Cardiac muscle cell (in vitro differentiated cells and primary cell): ENCODE measurements at regions not wholly inside any gene's neighbourhood (a gene's known extent, or its start where the extent isn't known, plus 50 kb on each side); places are given as distances from the start of the nearest gene placed in this dataset.

Experiments
- DNase-seq, 2 donors: peaks; one replicate each; pipeline versions ENCODE4 v3.0.0 to v3.0.0-alpha.2; 2010 to 2017; ENCODE audit warnings: low read depth in 1 of 2, low spot score in 1 of 2
- H3K27ac ChIP-seq: fragments of 200-600 bp; sonication (generic); 2 replicates; pipeline ENCODE4 v1.5.1; 2016
- H3K27me3 ChIP-seq: fragments of 200-600 bp; sonication (generic); 2 replicates; pipeline ENCODE4 v1.6.0; 2016; ENCODE audit warnings: control low read depth
- H3K36me3 ChIP-seq: fragments of 200-600 bp; sonication (generic); 2 replicates; pipeline ENCODE4 v1.5.1; 2016; ENCODE audit warnings: control low read depth
- H3K4me1 ChIP-seq: fragments of 200-600 bp; sonication (generic); 2 replicates; pipeline ENCODE4 v1.8.1; 2017; ENCODE audit warnings: low read depth, mild to moderate bottlenecking, mixed run types
- H3K4me3 ChIP-seq: fragments of 200-600 bp; sonication (generic); 2 replicates; pipeline ENCODE4 v1.5.1; 2016; ENCODE audit warnings: mild to moderate bottlenecking
- H3K9me3 ChIP-seq: fragments of 200-600 bp; sonication (generic); 2 replicates; pipeline ENCODE4 v1.5.1; 2017; ENCODE audit warnings: low read depth, mild to moderate bottlenecking, control low read depth
- TF ChIP-seq, protein P1 (sequence below): IDR thresholded peaks from 2 replicates; pipeline ENCODE4 v1.5.1; 2012; ENCODE audit warnings: low read depth, mild to moderate bottlenecking, low read length

DNA sequence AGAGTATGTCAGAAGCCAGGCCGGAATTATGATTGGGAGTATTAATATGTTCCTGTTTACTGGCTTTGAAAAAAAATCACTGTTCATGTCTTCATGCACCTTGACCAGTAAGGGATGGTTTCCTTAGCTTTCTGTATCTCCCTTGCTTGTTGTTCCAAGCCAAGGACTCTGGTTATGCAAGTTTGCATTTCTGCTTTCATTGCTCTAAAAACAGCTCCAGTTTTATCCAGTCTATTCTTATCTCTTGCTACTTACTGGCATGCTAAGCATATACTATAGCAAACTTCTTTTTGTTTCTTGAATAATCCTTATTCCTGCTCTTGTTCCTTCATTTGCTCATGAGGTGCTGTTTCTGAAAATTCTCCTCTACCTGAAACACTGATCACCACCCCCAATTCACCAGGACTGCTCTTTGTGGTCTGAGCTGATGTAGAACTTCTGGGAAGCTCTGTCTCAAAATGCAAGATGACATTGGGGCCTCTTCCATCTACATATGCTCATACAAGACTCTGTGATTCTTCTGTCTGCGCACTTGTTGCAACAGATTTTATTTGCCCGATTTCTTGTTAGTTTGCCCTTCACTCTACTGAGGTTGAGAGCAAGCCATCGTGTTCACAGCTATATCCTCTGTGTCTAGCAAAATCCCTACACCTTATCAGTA lies 173.0 kb downstream of the EBLN2 start:
- no peak overlapping the region for H3K4me3 ChIP-seq
- H3K27ac ChIP-seq = no peak overlapping the region
- no peaks in the 10 kb centered on the region for H3K27me3 ChIP-seq
- no peak for DNase-seq
- no peaks in the 10 kb centered on the region for H3K4me1 ChIP-seq
- TF ChIP-seq, protein P1, sequence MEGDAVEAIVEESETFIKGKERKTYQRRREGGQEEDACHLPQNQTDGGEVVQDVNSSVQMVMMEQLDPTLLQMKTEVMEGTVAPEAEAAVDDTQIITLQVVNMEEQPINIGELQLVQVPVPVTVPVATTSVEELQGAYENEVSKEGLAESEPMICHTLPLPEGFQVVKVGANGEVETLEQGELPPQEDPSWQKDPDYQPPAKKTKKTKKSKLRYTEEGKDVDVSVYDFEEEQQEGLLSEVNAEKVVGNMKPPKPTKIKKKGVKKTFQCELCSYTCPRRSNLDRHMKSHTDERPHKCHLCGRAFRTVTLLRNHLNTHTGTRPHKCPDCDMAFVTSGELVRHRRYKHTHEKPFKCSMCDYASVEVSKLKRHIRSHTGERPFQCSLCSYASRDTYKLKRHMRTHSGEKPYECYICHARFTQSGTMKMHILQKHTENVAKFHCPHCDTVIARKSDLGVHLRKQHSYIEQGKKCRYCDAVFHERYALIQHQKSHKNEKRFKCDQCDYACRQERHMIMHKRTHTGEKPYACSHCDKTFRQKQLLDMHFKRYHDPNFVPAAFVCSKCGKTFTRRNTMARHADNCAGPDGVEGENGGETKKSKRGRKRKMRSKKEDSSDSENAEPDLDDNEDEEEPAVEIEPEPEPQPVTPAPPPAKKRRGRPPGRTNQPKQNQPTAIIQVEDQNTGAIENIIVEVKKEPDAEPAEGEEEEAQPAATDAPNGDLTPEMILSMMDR = no peak
- no peaks in the 10 kb centered on the region for H3K9me3 ChIP-seq
- no peaks in the 10 kb centered on the region for H3K36me3 ChIP-seq

DNA sequence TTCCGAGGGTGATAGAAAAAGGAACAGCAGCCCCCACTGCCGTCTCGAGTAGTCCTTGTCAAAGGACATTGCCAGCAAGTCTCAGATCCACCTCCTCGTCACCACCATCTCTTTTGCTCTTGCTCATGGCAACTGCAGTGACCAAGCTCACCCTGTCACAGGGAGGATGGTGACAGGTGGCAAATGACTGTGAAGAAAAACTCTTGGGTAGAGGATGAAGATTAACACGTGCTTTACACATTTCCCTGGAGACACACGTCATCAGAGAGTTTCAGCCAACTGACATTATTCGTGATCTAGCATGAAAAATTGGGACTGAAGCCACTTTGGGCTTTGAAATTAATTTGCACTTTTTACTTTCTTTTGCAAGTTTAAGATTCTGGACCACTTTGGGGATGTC lies 174.3 kb downstream of the EBLN2 start:
- no peaks in the 10 kb centered on the region for H3K9me3 ChIP-seq
- H3K36me3 ChIP-seq = no peaks in the 10 kb centered on the region
- no peaks in the 10 kb centered on the region for H3K27me3 ChIP-seq
- TF ChIP-seq, protein P1 = no peak
- DNase-seq = no peak
- no peak overlapping the region for H3K27ac ChIP-seq
- no peaks in the 10 kb centered on the region for H3K4me1 ChIP-seq
- no peak overlapping the region for H3K4me3 ChIP-seq

DNA sequence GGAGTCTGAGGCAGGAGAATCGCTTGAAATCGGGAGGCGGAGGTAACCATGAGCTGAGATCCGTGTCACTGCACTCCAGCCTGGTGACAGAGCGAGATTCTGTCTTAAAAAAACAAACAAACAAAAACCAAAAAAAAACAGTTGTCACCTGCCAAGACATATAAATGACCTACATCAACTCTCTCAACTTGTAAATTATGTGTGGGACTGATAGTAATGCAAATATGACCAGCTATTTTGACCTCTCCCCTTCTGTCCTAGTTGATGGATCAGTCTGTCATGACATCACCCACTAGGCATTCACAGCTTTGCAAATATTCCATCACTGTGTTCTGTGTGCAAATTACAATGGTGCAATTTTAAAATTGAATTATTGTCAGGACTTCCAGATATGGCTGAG lies 175.4 kb downstream of the EBLN2 start:
- H3K27me3 ChIP-seq = no peaks in the 10 kb centered on the region
- no peak overlapping the region for H3K4me3 ChIP-seq
- no peaks in the 10 kb centered on the region for H3K9me3 ChIP-seq
- H3K27ac ChIP-seq = no peak overlapping the region
- H3K4me1 ChIP-seq = no peaks in the 10 kb centered on the region
- TF ChIP-seq, protein P1 = no peak
- DNase-seq = no peak
- H3K36me3 ChIP-seq = no peaks in the 10 kb centered on the region

DNA sequence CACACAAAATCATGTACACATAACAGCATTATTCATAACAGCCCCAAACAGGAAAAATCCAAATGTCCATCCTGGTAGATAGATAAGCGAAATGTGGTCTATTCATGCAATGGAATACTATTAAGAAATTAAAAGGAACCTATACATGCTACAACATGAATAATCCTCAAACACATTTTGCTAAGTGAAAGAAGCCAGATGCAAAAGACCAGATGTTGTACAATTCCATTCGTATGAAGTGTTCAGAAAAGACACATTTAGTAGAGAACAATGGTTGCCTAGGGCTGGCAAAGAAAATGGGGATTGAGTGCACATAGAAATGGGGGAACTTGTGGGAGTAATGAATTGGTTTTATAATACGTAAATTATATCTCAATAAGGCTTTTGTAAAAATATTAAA lies 182.3 kb downstream of the EBLN2 start:
- no peak for DNase-seq
- H3K4me1 ChIP-seq = no peaks in the 10 kb centered on the region
- no peak overlapping the region for H3K27ac ChIP-seq
- H3K9me3 ChIP-seq = no peaks in the 10 kb centered on the region
- no peaks in the 10 kb centered on the region for H3K27me3 ChIP-seq
- TF ChIP-seq, protein P1 = no peak
- H3K4me3 ChIP-seq = no peak overlapping the region
- no peaks in the 10 kb centered on the region for H3K36me3 ChIP-seq

DNA sequence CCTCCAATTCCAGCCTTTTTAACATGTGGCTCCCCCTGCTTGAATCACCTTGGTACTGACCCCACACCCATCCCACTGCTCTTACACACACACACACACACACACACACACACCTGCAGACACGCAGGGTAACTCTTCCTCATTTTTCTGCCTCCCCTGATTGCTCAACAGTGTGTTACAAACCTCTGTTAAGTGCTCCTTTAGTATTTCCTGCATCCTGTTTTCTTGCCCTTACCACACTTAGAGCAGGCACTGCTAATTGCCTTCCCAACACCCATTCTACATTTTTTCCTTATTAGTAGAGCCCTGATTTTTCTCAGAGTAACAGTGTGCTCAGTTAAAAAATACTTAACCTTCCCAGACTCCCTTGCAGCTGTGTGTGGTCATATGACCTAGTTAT lies 184.0 kb downstream of the EBLN2 start:
- TF ChIP-seq, protein P1 = no peak
- DNase-seq = no peak
- Histone ChIP-seq H3K4me1 (no peaks in the 10 kb centered on the region), H3K27me3 (no peaks in the 10 kb centered on the region), H3K4me3 (no peak overlapping the region), H3K27ac (no peak overlapping the region), H3K36me3 (no peaks in the 10 kb centered on the region), H3K9me3 (no peaks in the 10 kb centered on the region)
